ENCODE measurements at regions not wholly inside any gene's neighbourhood (a gene's known extent, or its start where the extent isn't known, plus 50 kb on each side); places are given as distances from the start of the nearest gene placed in this dataset.

DNA sequence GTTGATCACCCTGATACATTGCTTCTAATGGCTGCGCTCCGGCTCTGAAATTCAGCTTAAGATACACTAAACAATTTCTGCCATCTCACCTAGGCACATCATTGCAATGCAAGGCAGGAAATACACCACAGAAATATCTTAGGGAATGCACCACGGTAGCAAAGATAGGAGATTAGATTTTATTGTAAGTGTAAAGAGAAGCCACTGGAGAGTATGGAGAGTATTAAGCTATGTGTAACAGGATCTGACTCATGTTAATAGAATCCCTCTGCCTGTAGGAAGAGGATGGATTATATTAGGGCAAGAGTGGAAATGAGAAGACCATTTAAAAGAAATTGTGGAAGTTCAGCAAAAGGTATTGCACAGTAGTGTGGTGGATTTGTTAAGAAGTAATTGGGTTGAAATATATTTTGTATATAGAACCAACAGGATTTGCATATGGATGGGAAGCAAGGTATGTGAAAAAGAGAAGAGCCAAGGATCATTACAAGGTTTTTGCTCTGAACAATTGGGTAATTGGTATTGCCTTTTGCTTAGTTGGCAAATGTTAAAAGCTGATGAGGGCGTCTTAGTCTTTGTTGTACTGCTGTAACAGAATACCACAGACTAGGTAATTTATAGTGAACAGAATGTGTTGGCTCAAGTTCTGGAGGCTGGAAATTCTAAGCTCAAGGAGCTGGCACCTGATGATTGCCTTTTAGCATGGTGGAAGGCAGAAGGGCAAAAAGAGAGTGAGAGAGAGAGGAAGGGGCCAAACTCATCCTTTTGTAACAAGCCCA lies 636.1 kb downstream of the PSAT1 start:
- Histone ChIP-seq H3K36me3 (ENCODE audit: insufficient read depth, low read length) (no peaks in the 10 kb centered on the region), H3K9me3 (ENCODE audit: low read length) (no peaks in the 10 kb centered on the region), H3K4me1 (ENCODE audit: insufficient read depth, low read length) (no peaks in the 10 kb centered on the region), H3K27me3 (ENCODE audit: insufficient read depth, low read length) (no peaks in the 10 kb centered on the region), H2AFZ (ENCODE audit: low read depth, low read length) (no peak overlapping the region), H3K4me3 (ENCODE audit: low read length) (no peak overlapping the region)

GRCh38 chr9:78934880-78935279 lies 636.9 kb upstream of the TLE4 start:
- Histone ChIP-seq H3K4me3 (ENCODE audit: low read length) (no peak overlapping the region), H3K9me3 (ENCODE audit: low read length) (no peaks in the 10 kb centered on the region), H3K4me1 (ENCODE audit: insufficient read depth, low read length) (no peaks in the 10 kb centered on the region)

DNA sequence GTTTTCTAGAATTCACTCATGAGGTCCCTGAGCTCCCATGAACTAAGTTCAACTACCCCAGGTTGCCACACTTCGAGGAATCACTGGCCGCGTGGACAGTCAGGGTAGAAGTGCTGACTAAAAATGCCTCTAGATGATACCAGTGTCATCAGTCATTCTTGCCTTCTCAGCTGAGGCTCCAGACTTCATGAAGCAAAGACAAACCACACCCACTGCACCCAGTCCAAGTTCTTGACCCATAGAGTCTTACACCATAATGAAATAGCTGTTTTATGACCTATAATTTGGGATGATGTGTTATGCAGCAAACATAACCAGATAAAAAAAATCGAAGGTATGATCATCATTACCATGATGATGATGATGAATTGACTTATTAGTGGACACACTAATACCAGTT lies 632.9 kb upstream of the TLE4 start:
- no peak overlapping the region for H3K4me3 ChIP-seq (ENCODE audit: low read length)
- H3K27me3 ChIP-seq (ENCODE audit: insufficient read depth, low read length): no peaks in the 10 kb centered on the region
- no peaks in the 10 kb centered on the region for H3K4me1 ChIP-seq (ENCODE audit: insufficient read depth, low read length)
- H3K9me3 ChIP-seq (ENCODE audit: low read length): no peaks in the 10 kb centered on the region
- H3K36me3 ChIP-seq (ENCODE audit: insufficient read depth, low read length): no peaks in the 10 kb centered on the region
- H2AFZ ChIP-seq (ENCODE audit: low read depth, low read length): no peak overlapping the region

More at GRCh38 chr9:78934880-78935279, 636.9 kb upstream of the TLE4 start:
- Histone ChIP-seq H3K36me3 (ENCODE audit: insufficient read depth, low read length) (no peaks in the 10 kb centered on the region), H2AFZ (ENCODE audit: low read depth, low read length) (no peak overlapping the region), H3K27me3 (ENCODE audit: insufficient read depth, low read length) (no peaks in the 10 kb centered on the region)

DNA sequence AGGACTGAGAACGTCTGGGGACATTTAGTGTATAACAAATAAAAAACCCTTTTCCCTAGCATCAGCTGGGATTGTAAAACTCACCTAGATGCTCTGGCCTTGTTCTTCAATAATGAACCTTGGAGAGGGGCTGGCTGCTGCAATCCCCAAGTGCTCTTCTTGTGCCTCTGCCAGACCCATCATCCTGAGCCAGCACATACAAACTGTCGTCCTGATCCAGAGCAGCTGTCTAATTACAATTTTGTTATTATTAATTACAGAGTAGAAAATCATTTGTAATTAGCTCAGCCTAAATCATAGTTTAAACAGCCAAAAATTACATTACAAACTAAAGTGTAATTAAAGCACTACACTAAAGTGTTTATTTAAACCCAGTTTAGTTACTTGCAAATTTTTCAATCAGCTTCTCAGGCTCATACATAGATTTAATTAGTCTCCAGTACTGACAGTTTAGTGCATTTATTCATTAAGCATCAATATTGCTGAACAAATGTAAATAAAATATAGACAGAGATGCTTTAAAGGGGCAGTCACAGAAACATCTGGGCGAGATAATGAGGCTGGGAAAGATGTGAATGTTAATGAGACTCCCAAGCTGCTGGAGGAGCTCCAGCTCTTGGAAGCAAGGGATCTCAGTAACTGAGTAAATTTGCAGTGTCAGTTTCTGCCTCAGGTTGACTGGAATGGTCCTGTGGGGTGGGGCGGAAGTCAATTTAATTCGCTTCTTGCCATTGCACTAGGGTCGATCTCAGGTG lies 632.3 kb upstream of the TLE4 start:
- Histone ChIP-seq H3K36me3 (ENCODE audit: insufficient read depth, low read length) (no peaks in the 10 kb centered on the region), H3K4me3 (ENCODE audit: low read length) (no peak overlapping the region), H3K9me3 (ENCODE audit: low read length) (no peaks in the 10 kb centered on the region), H2AFZ (ENCODE audit: low read depth, low read length) (no peak overlapping the region), H3K4me1 (ENCODE audit: insufficient read depth, low read length) (no peaks in the 10 kb centered on the region), H3K27me3 (ENCODE audit: insufficient read depth, low read length) (no peaks in the 10 kb centered on the region)

- H3K9me3 ChIP-seq (ENCODE audit: low read length): no peaks in the 10 kb centered on the region
- H3K27me3 ChIP-seq (ENCODE audit: insufficient read depth, low read length): no peaks in the 10 kb centered on the region
- H3K4me3 ChIP-seq (ENCODE audit: low read length): no peak overlapping the region
- no peaks in the 10 kb centered on the region for H3K4me1 ChIP-seq (ENCODE audit: insufficient read depth, low read length)
- no peak overlapping the region for H2AFZ ChIP-seq (ENCODE audit: low read depth, low read length)
- no peaks in the 10 kb centered on the region for H3K36me3 ChIP-seq (ENCODE audit: insufficient read depth, low read length)
Observed at GRCh38 chr9:78940121-78940855, 631.5 kb upstream of the TLE4 start.

DNA sequence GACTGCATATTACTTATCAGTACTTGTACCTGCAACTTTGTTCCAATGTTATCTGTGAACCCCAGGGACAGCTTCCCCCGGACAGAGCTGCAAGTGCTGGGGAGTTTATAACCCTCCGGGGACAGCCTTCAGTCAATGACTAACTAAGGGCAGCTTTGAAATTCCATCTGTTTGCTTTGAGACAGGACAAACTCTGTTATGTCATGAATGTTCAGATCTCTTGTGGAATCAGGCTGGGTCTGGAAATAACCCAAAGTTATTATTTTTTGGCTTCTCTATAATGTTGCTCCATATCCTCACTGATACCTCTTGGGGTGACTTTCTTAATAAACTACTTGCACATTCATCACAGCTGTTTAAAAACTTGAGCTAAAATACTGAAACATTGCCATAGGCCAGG lies 617.5 kb upstream of the TLE4 start:
- Histone ChIP-seq H3K9me3 (ENCODE audit: low read length) (no peaks in the 10 kb centered on the region), H3K36me3 (ENCODE audit: insufficient read depth, low read length) (no peaks in the 10 kb centered on the region)

DNA sequence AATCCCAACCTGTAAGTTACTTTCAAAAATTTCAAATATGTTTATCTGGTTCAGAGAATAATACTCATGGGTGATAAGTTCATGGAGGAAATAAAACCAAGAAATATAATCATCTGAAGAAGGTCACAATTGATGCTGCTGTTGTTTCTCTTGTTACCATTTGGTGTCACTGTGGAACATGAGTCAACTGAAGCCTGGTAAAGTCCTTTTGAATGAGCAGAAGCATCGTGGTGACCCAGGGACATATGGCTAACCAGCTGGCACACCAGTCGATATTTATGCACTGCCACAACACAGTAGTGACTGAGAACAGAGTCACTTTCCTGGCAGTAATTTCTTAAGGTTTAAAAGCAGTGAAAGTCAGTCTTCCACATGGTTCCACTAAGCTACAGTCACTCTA lies 612.9 kb upstream of the TLE4 start:
- Histone ChIP-seq H3K9me3 (ENCODE audit: low read length) (no peaks in the 10 kb centered on the region), H3K27me3 (ENCODE audit: insufficient read depth, low read length) (no peaks in the 10 kb centered on the region), H3K4me1 (ENCODE audit: insufficient read depth, low read length) (no peaks in the 10 kb centered on the region), H3K4me3 (ENCODE audit: low read length) (no peak overlapping the region), H2AFZ (ENCODE audit: low read depth, low read length) (no peak overlapping the region), H3K36me3 (ENCODE audit: insufficient read depth, low read length) (no peaks in the 10 kb centered on the region)

More for the DNA sequence above, 617.5 kb upstream of the TLE4 start:
- H2AFZ ChIP-seq (ENCODE audit: low read depth, low read length): no peak overlapping the region
- no peaks in the 10 kb centered on the region for H3K27me3 ChIP-seq (ENCODE audit: insufficient read depth, low read length)
- H3K4me3 ChIP-seq (ENCODE audit: low read length): no peak overlapping the region
- H3K4me1 ChIP-seq (ENCODE audit: insufficient read depth, low read length): no peaks in the 10 kb centered on the region

- Histone ChIP-seq H2AFZ (ENCODE audit: low read depth, low read length) (no peak overlapping the region), H3K36me3 (ENCODE audit: insufficient read depth, low read length) (no peaks in the 10 kb centered on the region), H3K4me3 (ENCODE audit: low read length) (no peak overlapping the region), H3K27me3 (ENCODE audit: insufficient read depth, low read length) (no peaks in the 10 kb centered on the region), H3K4me1 (ENCODE audit: insufficient read depth, low read length) (no peaks in the 10 kb centered on the region), H3K9me3 (ENCODE audit: low read length) (no peaks in the 10 kb centered on the region)
Observed at GRCh38 chr9:78962156-78962555, 609.6 kb upstream of the TLE4 start.

DNA sequence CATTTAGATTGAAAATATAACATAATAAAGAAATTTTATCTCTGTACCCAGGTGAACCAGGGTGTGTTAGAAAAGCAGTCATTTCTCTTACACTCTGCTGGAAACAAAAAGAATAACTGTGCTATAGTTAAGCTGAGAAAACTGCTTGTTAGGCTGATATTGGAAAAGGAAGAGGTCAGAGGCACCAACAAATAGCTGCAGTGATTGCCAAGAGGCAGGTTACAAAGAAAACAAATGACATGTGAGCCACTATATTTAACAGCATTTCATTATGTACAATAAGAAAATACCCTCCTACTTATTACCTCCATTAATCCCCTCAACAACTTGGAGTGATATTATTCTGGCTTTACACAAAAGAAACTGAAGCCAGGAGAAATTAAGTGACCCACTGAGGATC lies 607.9 kb upstream of the TLE4 start:
- Histone ChIP-seq H3K9me3 (ENCODE audit: low read length) (peaks cover 2% of the 10 kb centered on the region), H3K36me3 (ENCODE audit: insufficient read depth, low read length) (no peaks in the 10 kb centered on the region), H3K4me1 (ENCODE audit: insufficient read depth, low read length) (no peaks in the 10 kb centered on the region), H3K27me3 (ENCODE audit: insufficient read depth, low read length) (no peaks in the 10 kb centered on the region), H3K4me3 (ENCODE audit: low read length) (no peak overlapping the region), H2AFZ (ENCODE audit: low read depth, low read length) (no peak overlapping the region)

DNA sequence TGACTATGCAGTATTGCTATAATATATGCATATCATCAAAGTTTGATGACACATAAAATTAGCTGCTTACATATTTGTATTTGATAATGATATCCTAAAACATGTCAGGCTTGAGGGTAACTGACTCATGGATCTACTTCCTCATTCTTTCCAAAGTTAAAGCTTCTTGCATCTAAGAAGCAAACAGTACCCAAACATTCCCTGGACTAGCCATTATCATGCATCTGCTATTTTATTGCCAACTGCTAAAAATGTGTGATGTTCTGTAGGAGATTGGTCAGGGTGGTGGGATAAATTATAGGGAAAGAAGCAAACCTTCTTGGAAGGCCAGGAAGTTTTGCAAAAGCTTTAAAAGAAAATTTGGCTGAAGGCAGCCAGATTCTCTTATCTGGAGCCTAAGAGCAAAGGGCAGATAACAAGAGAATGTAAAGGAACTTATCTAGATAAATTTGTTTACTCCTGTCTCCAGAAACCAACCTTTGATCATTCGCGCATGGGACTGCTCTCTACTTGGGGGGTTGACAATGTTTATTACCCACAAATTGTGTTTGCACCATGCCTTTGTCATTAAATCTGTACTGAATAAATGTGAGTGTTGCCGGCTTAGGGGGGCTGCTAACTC lies 604.1 kb upstream of the TLE4 start:
- H3K9me3 ChIP-seq (ENCODE audit: low read length): peaks cover 2% of the 10 kb centered on the region
- H3K4me1 ChIP-seq (ENCODE audit: insufficient read depth, low read length): no peaks in the 10 kb centered on the region
- no peak overlapping the region for H3K4me3 ChIP-seq (ENCODE audit: low read length)
- H3K36me3 ChIP-seq (ENCODE audit: insufficient read depth, low read length): no peaks in the 10 kb centered on the region
- no peak overlapping the region for H2AFZ ChIP-seq (ENCODE audit: low read depth, low read length)
- no peaks in the 10 kb centered on the region for H3K27me3 ChIP-seq (ENCODE audit: insufficient read depth, low read length)

- Histone ChIP-seq H3K4me1 (ENCODE audit: insufficient read depth, low read length) (no peaks in the 10 kb centered on the region), H2AFZ (ENCODE audit: low read depth, low read length) (no peak overlapping the region), H3K9me3 (ENCODE audit: low read length) (peaks cover 2% of the 10 kb centered on the region), H3K36me3 (ENCODE audit: insufficient read depth, low read length) (no peaks in the 10 kb centered on the region), H3K27me3 (ENCODE audit: insufficient read depth, low read length) (no peaks in the 10 kb centered on the region), H3K4me3 (ENCODE audit: low read length) (no peak overlapping the region)
Observed at GRCh38 chr9:78970375-78970774, 601.4 kb upstream of the TLE4 start.

DNA sequence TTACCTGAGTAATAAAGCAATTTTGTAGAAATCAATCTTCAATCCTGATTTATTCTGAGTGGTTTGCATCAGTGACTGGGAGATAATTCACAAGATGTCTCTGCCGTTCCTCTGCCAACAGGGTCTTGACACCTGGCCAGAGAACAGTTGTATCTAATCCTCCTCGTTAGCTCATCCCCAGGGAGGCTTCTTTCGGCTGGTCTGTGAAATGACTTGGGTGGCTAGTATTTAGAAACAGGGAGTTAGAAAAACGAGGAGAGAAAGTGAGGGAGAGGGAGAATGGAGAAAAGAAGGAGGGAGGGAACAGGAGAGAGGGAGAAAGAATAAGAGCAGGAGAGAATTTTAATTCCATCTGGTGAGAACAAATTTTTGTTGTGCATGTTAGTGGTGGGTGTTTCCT lies 600.2 kb upstream of the TLE4 start:
- H3K36me3 ChIP-seq (ENCODE audit: insufficient read depth, low read length): no peaks in the 10 kb centered on the region
- peaks cover 2% of the 10 kb centered on the region for H3K9me3 ChIP-seq (ENCODE audit: low read length)
- H3K4me3 ChIP-seq (ENCODE audit: low read length): no peak overlapping the region
- H3K4me1 ChIP-seq (ENCODE audit: insufficient read depth, low read length): no peaks in the 10 kb centered on the region
- no peak overlapping the region for H2AFZ ChIP-seq (ENCODE audit: low read depth, low read length)
- H3K27me3 ChIP-seq (ENCODE audit: insufficient read depth, low read length): no peaks in the 10 kb centered on the region

Measured in neuron (in vitro differentiated cells).